ENCODE measurements at regions not wholly inside any gene's neighbourhood (a gene's known extent, or its start where the extent isn't known, plus 50 kb on each side); places are given as distances from the start of the nearest gene placed in this dataset.

GRCh38 chr22:27689664-27690063 lies 111.9 kb downstream of the MN1 start:
- DNase-seq (ENCODE audit: low read depth, low spot score) = no peak
- no peaks in the 10 kb centered on the region for H3K36me3 Mint-ChIP-seq (ENCODE audit: low read depth)
- H3K9me3 Mint-ChIP-seq = peaks cover 7% of the 10 kb centered on the region
- peaks cover 24% of the 10 kb centered on the region for H3K4me1 Mint-ChIP-seq
- H3K4me3 Mint-ChIP-seq = no peak overlapping the region
- H3K27ac Mint-ChIP-seq (ENCODE audit: unreplicated experiment) = no peak overlapping the region
- no peak for TF ChIP-seq CTCF (conservative IDR thresholded peaks at IDR 0.05)
- no peaks in the 10 kb centered on the region for H3K27me3 Mint-ChIP-seq (ENCODE audit: low read depth)

GRCh38 chr22:27690599-27690998 lies 111.0 kb downstream of the MN1 start:
- no peak for DNase-seq (ENCODE audit: low read depth, low spot score)
- Mint-ChIP-seq H3K27me3 (ENCODE audit: low read depth) (no peaks in the 10 kb centered on the region), H3K4me1 (peaks cover 17% of the 10 kb centered on the region), H3K9me3 (peaks cover 7% of the 10 kb centered on the region), H3K36me3 (ENCODE audit: low read depth) (no peaks in the 10 kb centered on the region), H3K4me3 (no peak overlapping the region), H3K27ac (ENCODE audit: unreplicated experiment) (no peak overlapping the region)
- TF ChIP-seq CTCF (conservative IDR thresholded peaks at IDR 0.05) = no peak

- no peak for TF ChIP-seq CTCF (conservative IDR thresholded peaks at IDR 0.05)
- Mint-ChIP-seq H3K36me3 (ENCODE audit: low read depth) (peaks cover 2% of the 10 kb centered on the region), H3K27ac (ENCODE audit: unreplicated experiment) (peak overlapping the region; percentile 31)
Observed at GRCh38 chr22:27692243-27692642, 109.3 kb downstream of the MN1 start.

GRCh38 chr22:27695925-27696324 lies 105.6 kb downstream of the MN1 start:
- no peak for DNase-seq (ENCODE audit: low read depth, low spot score)
- Mint-ChIP-seq H3K9me3 (peaks cover 4% of the 10 kb centered on the region), H3K4me3 (no peak overlapping the region), H3K4me1 (peaks cover 16% of the 10 kb centered on the region), H3K27ac (ENCODE audit: unreplicated experiment) (no peak overlapping the region), H3K27me3 (ENCODE audit: low read depth) (no peaks in the 10 kb centered on the region), H3K36me3 (ENCODE audit: low read depth) (peaks cover 5% of the 10 kb centered on the region)
- no peak for TF ChIP-seq CTCF (conservative IDR thresholded peaks at IDR 0.05)

More at GRCh38 chr22:27692243-27692642, 109.3 kb downstream of the MN1 start:
- Mint-ChIP-seq H3K4me1 (peaks cover under 1% of the 10 kb centered on the region), H3K4me3 (no peak overlapping the region), H3K27me3 (ENCODE audit: low read depth) (no peaks in the 10 kb centered on the region), H3K9me3 (peaks cover 9% of the 10 kb centered on the region)
- DNase-seq (ENCODE audit: low read depth, low spot score) = no peak

GRCh38 chr22:27697888-27698287 lies 103.7 kb downstream of the MN1 start:
- H3K4me3 Mint-ChIP-seq = no peak overlapping the region

More at GRCh38 chr22:27697888-27698287, 103.7 kb downstream of the MN1 start:
- no peaks in the 10 kb centered on the region for H3K27me3 Mint-ChIP-seq (ENCODE audit: low read depth)
- H3K27ac Mint-ChIP-seq (ENCODE audit: unreplicated experiment) = no peak overlapping the region
- no peak for DNase-seq (ENCODE audit: low read depth, low spot score)
- peaks cover 11% of the 10 kb centered on the region for H3K9me3 Mint-ChIP-seq
- no peak for TF ChIP-seq CTCF (conservative IDR thresholded peaks at IDR 0.05)
- peaks cover 25% of the 10 kb centered on the region for H3K4me1 Mint-ChIP-seq
- H3K36me3 Mint-ChIP-seq (ENCODE audit: low read depth) = peaks cover 9% of the 10 kb centered on the region
